ENCODE measurements at regions not wholly inside any gene's neighbourhood (a gene's known extent, or its start where the extent isn't known, plus 50 kb on each side); places are given as distances from the start of the nearest gene placed in this dataset.

DNA sequence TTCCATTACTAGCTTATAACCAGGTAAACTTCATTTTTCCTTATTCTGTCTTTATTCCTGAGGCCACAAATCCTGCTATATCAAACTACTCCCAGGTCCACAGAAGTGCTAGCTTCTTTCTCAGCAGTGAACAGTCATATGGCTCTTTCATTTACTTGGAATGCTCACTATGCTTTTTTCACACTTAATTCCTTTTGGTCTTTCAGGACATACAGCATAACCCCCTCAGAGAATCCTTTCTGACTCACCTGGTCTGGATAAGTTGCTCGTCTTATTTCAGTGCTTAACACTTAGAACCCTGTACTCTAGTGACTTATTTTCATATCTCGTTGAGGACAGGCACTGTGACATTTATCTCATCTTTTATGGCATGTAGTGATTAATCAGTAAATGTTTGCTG is 325.0 kb upstream of the UBE2E3 start:
- DNase-seq, result no peak
- Histone ChIP-seq H3K36me3 (replicated peaks) (no peaks in the 10 kb centered on the region), H3K27ac (no peak overlapping the region), H3K27me3 (replicated peaks) (no peaks in the 10 kb centered on the region), H3K4me3 (ENCODE audit: low read depth, low read length) (no peak overlapping the region)
- TF ChIP-seq, protein P1, sequence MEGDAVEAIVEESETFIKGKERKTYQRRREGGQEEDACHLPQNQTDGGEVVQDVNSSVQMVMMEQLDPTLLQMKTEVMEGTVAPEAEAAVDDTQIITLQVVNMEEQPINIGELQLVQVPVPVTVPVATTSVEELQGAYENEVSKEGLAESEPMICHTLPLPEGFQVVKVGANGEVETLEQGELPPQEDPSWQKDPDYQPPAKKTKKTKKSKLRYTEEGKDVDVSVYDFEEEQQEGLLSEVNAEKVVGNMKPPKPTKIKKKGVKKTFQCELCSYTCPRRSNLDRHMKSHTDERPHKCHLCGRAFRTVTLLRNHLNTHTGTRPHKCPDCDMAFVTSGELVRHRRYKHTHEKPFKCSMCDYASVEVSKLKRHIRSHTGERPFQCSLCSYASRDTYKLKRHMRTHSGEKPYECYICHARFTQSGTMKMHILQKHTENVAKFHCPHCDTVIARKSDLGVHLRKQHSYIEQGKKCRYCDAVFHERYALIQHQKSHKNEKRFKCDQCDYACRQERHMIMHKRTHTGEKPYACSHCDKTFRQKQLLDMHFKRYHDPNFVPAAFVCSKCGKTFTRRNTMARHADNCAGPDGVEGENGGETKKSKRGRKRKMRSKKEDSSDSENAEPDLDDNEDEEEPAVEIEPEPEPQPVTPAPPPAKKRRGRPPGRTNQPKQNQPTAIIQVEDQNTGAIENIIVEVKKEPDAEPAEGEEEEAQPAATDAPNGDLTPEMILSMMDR (IDR thresholded peaks at IDR 0.05; ENCODE audit: low read depth, low read length, missing control alignments), result no peak
- in situ Hi-C loops (cut with HindIII; ENCODE audit: low pct_ligation_motif_present, low sequenced_read_pairs), result no loop called here

DNA sequence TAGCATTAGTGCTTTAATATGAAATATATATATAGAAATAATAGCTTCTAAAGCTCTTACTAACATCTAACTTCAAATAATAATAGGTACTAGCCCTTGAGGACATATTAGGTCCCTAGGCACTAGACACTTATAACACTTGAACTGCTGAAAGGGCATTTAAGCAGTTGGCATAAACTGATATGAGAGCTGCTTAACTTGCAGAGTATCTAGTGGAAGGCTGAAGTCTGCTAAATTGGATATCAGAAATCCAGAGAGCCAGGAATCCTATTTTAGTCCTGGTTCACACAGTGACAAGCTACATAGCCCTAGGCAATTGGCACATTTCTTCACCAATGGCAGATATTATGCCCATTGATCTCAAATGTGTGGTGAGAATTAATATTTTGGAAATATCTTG is 326.9 kb upstream of the UBE2E3 start:
- H3K4me3 ChIP-seq (ENCODE audit: low read depth, low read length), result no peak overlapping the region
- no peaks in the 10 kb centered on the region for H3K36me3 ChIP-seq (replicated peaks)
- no peak for DNase-seq
- in situ Hi-C loops (cut with HindIII; ENCODE audit: low pct_ligation_motif_present, low sequenced_read_pairs), result no loop called here
- TF ChIP-seq, protein P1 (IDR thresholded peaks at IDR 0.05; ENCODE audit: low read depth, low read length, missing control alignments), result no peak
- H3K27me3 ChIP-seq (replicated peaks), result no peaks in the 10 kb centered on the region
- no peak overlapping the region for H3K27ac ChIP-seq

DNA sequence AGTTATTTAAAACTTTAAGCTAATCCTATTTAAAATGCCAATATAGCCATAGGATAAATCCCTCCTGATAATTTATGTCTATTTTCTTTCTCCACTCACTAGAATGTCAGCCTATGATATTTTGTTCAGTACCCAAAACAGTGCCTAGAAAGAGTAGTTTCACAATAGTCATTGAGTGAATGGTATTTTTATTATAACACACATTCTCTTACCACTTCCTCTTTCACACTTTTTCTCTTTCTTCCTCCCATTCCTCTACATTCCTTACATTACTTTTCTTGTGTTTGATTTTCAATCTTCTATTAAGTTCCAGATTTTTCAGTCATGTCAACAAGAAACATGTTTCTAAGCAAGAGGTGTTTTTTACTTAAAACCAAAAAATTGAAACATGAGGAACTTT is 327.6 kb upstream of the UBE2E3 start:
- no peak for DNase-seq
- in situ Hi-C loops (cut with HindIII; ENCODE audit: low pct_ligation_motif_present, low sequenced_read_pairs), result no loop called here

DNA sequence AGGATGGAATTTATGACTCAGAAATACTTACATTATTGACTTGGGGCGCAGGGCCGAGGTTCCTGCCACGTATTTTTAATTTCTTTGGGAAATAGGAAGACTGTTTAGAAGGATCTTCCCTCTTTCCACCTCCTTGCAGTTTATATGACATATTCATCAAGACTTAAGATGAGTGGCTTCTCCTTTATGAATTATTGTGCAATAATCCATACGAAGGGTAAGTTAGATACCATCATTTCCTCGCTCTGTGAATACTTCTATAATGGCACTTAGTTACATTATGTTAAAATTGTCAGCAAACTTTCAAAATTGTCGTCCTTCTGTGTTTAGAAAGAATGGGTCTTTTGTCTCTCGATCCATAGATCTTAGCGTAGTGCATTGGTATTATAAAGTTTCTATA is 328.8 kb upstream of the UBE2E3 start:
- TF ChIP-seq, protein P1 (IDR thresholded peaks at IDR 0.05; ENCODE audit: low read depth, low read length, missing control alignments), result no peak
- Histone ChIP-seq H3K27me3 (replicated peaks) (no peaks in the 10 kb centered on the region), H3K36me3 (replicated peaks) (no peaks in the 10 kb centered on the region), H3K27ac (no peak overlapping the region), H3K4me3 (ENCODE audit: low read depth, low read length) (no peak overlapping the region)
- no peak for DNase-seq
- in situ Hi-C loops (cut with HindIII; ENCODE audit: low pct_ligation_motif_present, low sequenced_read_pairs), result no loop called here

More for the DNA sequence above, 327.6 kb upstream of the UBE2E3 start:
- Histone ChIP-seq H3K27ac (no peak overlapping the region), H3K27me3 (replicated peaks) (no peaks in the 10 kb centered on the region), H3K36me3 (replicated peaks) (no peaks in the 10 kb centered on the region), H3K4me3 (ENCODE audit: low read depth, low read length) (no peak overlapping the region)
- TF ChIP-seq, protein P1 (IDR thresholded peaks at IDR 0.05; ENCODE audit: low read depth, low read length, missing control alignments), result no peak

DNA sequence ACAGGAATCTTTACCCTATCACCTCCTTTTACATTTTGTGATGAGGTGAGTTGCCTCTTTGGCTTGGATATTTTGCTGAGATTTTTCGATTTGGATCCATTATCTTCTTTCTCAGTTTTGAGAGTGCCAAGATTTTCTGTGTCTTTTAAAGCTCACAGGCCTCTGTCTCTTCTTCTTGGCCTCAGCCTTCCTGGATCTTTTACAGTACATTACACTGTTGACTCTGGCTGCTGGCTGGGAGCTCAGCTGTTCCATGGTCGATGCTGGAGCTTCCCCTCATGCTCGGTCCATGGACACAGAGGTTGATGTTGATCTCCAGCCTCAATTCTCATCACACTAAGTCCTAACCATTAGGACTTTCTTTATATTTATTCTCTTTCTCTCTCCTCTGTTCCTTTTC is 332.8 kb upstream of the UBE2E3 start:
- Histone ChIP-seq H3K27me3 (replicated peaks) (no peaks in the 10 kb centered on the region), H3K36me3 (replicated peaks) (no peaks in the 10 kb centered on the region), H3K4me3 (ENCODE audit: low read depth, low read length) (no peak overlapping the region), H3K27ac (no peak overlapping the region)
- TF ChIP-seq, protein P1 (IDR thresholded peaks at IDR 0.05; ENCODE audit: low read depth, low read length, missing control alignments), result no peak
- in situ Hi-C loops (cut with HindIII; ENCODE audit: low pct_ligation_motif_present, low sequenced_read_pairs), result no loop called here
- no peak for DNase-seq

DNA sequence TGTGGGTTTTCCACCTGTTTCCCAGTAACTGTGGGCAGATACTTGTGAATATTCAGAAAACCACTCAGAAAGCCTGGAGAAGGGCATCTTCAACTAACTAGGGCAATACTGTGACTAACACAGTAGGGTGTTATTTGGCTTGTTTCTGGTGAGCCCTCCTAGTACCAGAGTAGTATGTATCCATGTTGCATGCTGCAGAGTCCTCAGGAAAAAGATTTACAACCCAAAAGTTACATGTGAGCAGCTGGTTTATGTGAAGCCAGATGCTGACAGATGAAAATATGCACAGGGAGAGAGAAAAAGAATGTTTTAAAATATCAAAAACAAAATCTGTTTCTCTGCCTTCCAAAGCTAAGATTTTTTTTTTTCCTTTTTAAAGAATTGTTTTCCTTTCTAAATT is 333.2 kb upstream of the UBE2E3 start:
- Histone ChIP-seq H3K27ac (no peak overlapping the region), H3K27me3 (replicated peaks) (no peaks in the 10 kb centered on the region), H3K36me3 (replicated peaks) (no peaks in the 10 kb centered on the region), H3K4me3 (ENCODE audit: low read depth, low read length) (no peak overlapping the region)
- in situ Hi-C loops (cut with HindIII; ENCODE audit: low pct_ligation_motif_present, low sequenced_read_pairs), result no loop called here
- DNase-seq, result no peak
- TF ChIP-seq, protein P1 (IDR thresholded peaks at IDR 0.05; ENCODE audit: low read depth, low read length, missing control alignments), result no peak

All from brain microvascular endothelial cell (primary cell).